Panc1 (cell line): ENCODE measurements at regions not wholly inside any gene's neighbourhood (a gene's known extent, or its start where the extent isn't known, plus 50 kb on each side); places are given as distances from the start of the nearest gene placed in this dataset.

Experiments
- ATAC-seq: fragments of 200-7000 bp; cut with Tn5 transposase; 2 replicates; pipeline ENCODE4 v1.9.1; 2020; ENCODE audit warnings: mild to moderate bottlenecking, moderate library complexity
- BruUV-seq: library from RNA; stranded (reverse); fragments of 400-500 nt; replicated peaks from 2 replicates; lab custom pipeline; 2021; lab: Mats Ljungman, UMichigan
- CTCF ChIA-PET: fragments of 300-600 bp; sonication (Branson Sonifier 250); formaldehyde crosslinking; loops from one replicate; lab custom pipeline; 2022; ENCODE audit warnings: antibody characterized with exemption; lab: Charles Lee
- POLR2A ChIA-PET: fragments of 300-600 bp; sonication (Branson Sonifier 250); formaldehyde crosslinking; loops from one replicate; lab custom pipeline; 2022; ENCODE audit warnings: antibody characterized with exemption; lab: Charles Lee
- DNase-seq: peaks from one replicate; pipeline ENCODE4 v3.0.0-alpha.2; 2010; ENCODE audit warnings: low read depth, low spot score
- H3K27ac ChIP-seq: 2 replicates; pipeline ENCODE4 v1.5.1; 2011; ENCODE audit warnings: mild to moderate bottlenecking, low read length, inconsistent platforms
- H3K27me3 ChIP-seq: fragments of 200-500 bp; sonication (Bioruptor generic); 2 replicates; pipeline ENCODE4 v1.6.0; 2014; ENCODE audit warnings: low read length, inconsistent platforms; ENCODE audit not compliant: control insufficient read depth, insufficient read depth
- H3K36me3 ChIP-seq: fragments of 200-500 bp; sonication (Bioruptor generic); 2 replicates; pipeline ENCODE4 v1.5.1; 2014; ENCODE audit warnings: inconsistent platforms, mild to moderate bottlenecking, low read length, moderate library complexity; ENCODE audit not compliant: control insufficient read depth, insufficient read depth
- H3K4me1 ChIP-seq: 2 replicates; pipeline ENCODE4 v1.5.1; 2011; ENCODE audit warnings: inconsistent platforms, mild to moderate bottlenecking, low read length, moderate library complexity; ENCODE audit not compliant: control insufficient read depth, insufficient read depth
- H3K4me3 ChIP-seq, 2 experiments: 2 replicates each; pipeline ENCODE4 v1.5.1; 2011 to 2012; ENCODE audit warnings: low read depth in 2 of 2, low read length in 2 of 2, mild to moderate bottlenecking in 2 of 2, inconsistent platforms in 1 of 2, moderate library complexity in 1 of 2
- H3K9me3 ChIP-seq: fragments of 200-500 bp; sonication (Bioruptor generic); 2 replicates; pipeline ENCODE4 v1.5.1; 2014; ENCODE audit warnings: low read depth, mild to moderate bottlenecking, inconsistent platforms, low read length, moderate library complexity; ENCODE audit not compliant: control insufficient read depth, insufficient read depth
- POLR2AphosphoS5 ChIP-seq: IDR thresholded peaks from 2 replicates; pipeline ENCODE4 v1.6.1; 2012; ENCODE audit warnings: mild to moderate bottlenecking, low read depth, low read length, moderate library complexity
- SIN3A ChIP-seq: IDR thresholded peaks from 2 replicates; pipeline ENCODE4 v1.6.1; 2012; ENCODE audit warnings: low read depth, mild to moderate bottlenecking, low read length, moderate library complexity, borderline replicate concordance; ENCODE audit not compliant: insufficient read depth
- TCF7L2 ChIP-seq: IDR thresholded peaks from 2 replicates; pipeline ENCODE4 v1.6.1; 2011; ENCODE audit warnings: mild to moderate bottlenecking, low read depth, low read length, inconsistent platforms
- in situ Hi-C: cut with HindIII; loops from 2 replicates; pipeline ENCODE4 v1.10.0; 2016; ENCODE audit warnings: low sequenced_read_pairs, low pct_unique_long_range_greater_than_20kb
- intact Hi-C: fragments of 100-400 bp; cut with micrococcal nuclease; formaldehyde crosslinking; loops from one replicate; pipeline ENCODE4 v1.10.0; 2022; ENCODE audit not compliant: unreplicated experiment
- TF ChIP-seq, protein P1 (sequence below), 2 experiments: IDR thresholded peaks; 2 replicates each; pipeline ENCODE4 v1.6.1; 2011 to 2012; ENCODE audit warnings: low read depth in 2 of 2, control low read depth in 1 of 2, low read length in 1 of 2, mild to moderate bottlenecking in 1 of 2, moderate library complexity in 1 of 2; ENCODE audit not compliant: insufficient read depth in 1 of 2
- TF ChIP-seq, protein P2 (sequence below): fragments of 450-650 bp; IDR thresholded peaks from 2 replicates; pipeline ENCODE4 v1.5.1; 2017; ENCODE audit warnings: mild to moderate bottlenecking

DNA sequence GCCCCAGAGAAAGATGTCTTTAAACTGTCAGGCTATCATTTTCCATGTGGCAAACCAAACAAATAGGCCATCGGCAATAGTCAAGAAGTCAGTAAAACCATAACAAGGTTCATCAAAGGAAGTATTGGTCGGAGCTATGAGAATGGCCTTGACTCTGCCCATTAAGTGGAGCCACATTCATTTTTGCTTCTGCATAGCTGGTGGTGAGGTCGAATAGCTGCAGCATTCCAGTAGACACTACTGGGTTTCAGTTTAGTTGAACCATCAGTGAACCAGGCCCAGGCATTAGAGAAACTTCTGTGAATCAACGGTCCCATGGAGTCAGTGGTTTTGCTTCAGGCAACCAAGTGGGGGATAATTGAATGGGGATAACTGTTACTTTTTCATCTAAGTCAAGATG is 92.0 kb upstream of the MED14 start:
- ChIA-PET POLR2A (no interaction called here), CTCF (no interaction called here)
- TF ChIP-seq POLR2AphosphoS5 = no peak
- no peak for TF ChIP-seq TCF7L2
- TF ChIP-seq, protein P1, sequence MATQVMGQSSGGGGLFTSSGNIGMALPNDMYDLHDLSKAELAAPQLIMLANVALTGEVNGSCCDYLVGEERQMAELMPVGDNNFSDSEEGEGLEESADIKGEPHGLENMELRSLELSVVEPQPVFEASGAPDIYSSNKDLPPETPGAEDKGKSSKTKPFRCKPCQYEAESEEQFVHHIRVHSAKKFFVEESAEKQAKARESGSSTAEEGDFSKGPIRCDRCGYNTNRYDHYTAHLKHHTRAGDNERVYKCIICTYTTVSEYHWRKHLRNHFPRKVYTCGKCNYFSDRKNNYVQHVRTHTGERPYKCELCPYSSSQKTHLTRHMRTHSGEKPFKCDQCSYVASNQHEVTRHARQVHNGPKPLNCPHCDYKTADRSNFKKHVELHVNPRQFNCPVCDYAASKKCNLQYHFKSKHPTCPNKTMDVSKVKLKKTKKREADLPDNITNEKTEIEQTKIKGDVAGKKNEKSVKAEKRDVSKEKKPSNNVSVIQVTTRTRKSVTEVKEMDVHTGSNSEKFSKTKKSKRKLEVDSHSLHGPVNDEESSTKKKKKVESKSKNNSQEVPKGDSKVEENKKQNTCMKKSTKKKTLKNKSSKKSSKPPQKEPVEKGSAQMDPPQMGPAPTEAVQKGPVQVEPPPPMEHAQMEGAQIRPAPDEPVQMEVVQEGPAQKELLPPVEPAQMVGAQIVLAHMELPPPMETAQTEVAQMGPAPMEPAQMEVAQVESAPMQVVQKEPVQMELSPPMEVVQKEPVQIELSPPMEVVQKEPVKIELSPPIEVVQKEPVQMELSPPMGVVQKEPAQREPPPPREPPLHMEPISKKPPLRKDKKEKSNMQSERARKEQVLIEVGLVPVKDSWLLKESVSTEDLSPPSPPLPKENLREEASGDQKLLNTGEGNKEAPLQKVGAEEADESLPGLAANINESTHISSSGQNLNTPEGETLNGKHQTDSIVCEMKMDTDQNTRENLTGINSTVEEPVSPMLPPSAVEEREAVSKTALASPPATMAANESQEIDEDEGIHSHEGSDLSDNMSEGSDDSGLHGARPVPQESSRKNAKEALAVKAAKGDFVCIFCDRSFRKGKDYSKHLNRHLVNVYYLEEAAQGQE (IDR thresholded peaks at IDR 0.05; ENCODE audit: insufficient read depth in 1 of 2, low read depth in 2 of 2, low read length in 1 of 2) = no peak
- TF ChIP-seq SIN3A = no peak
- TF ChIP-seq, protein P2, sequence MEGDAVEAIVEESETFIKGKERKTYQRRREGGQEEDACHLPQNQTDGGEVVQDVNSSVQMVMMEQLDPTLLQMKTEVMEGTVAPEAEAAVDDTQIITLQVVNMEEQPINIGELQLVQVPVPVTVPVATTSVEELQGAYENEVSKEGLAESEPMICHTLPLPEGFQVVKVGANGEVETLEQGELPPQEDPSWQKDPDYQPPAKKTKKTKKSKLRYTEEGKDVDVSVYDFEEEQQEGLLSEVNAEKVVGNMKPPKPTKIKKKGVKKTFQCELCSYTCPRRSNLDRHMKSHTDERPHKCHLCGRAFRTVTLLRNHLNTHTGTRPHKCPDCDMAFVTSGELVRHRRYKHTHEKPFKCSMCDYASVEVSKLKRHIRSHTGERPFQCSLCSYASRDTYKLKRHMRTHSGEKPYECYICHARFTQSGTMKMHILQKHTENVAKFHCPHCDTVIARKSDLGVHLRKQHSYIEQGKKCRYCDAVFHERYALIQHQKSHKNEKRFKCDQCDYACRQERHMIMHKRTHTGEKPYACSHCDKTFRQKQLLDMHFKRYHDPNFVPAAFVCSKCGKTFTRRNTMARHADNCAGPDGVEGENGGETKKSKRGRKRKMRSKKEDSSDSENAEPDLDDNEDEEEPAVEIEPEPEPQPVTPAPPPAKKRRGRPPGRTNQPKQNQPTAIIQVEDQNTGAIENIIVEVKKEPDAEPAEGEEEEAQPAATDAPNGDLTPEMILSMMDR = no peak
- BruUV-seq = no TSS peak
- no peaks in the 10 kb centered on the region for H3K36me3 ChIP-seq
- H3K4me1 ChIP-seq = no peaks in the 10 kb centered on the region
- in situ Hi-C loops = no loop called here
- DNase-seq (no peak), ATAC-seq (no peak)
- H3K9me3 ChIP-seq = no peaks in the 10 kb centered on the region
- H3K27me3 ChIP-seq = no peaks in the 10 kb centered on the region
- intact Hi-C loops = no loop called here
- H3K4me3 ChIP-seq = no peak overlapping the region
- H3K27ac ChIP-seq = no peak overlapping the region

DNA sequence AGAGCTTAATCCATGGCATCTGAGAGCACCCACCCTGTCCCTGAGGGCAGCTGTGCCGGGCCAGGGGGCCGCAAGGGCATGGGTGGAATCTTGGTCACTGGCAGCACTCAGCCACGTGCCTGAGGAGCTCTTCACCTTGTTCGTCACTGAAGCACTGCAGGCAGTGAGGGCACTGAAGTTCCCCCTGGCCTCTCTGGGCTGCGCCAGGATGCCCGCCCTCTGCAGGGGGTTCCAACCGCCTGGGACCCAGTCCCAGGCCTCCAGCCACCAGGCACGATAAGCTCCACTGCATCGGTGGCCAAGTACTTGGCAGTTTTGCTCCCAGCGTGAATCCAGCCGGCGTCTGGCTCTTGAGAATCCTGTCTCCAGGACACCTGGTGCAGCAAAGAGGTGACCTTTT is 96.4 kb upstream of the MED14 start:
- DNase-seq = no peak
- H3K9me3 ChIP-seq = no peaks in the 10 kb centered on the region
- no TSS peak for BruUV-seq
- no peaks in the 10 kb centered on the region for H3K36me3 ChIP-seq
- ATAC-seq = no peak
- intact Hi-C loops = no loop called here
- H3K27ac ChIP-seq = no peak overlapping the region
- no peaks in the 10 kb centered on the region for H3K4me1 ChIP-seq
- in situ Hi-C loops = no loop called here
- H3K27me3 ChIP-seq = no peaks in the 10 kb centered on the region
- ChIA-PET CTCF (no interaction called here), POLR2A (no interaction called here)
- no peak overlapping the region for H3K4me3 ChIP-seq
- TF ChIP-seq POLR2AphosphoS5 (no peak), SIN3A (no peak), TCF7L2 (no peak)
- TF ChIP-seq, protein P2 = no peak
- TF ChIP-seq, protein P1 (IDR thresholded peaks at IDR 0.05; ENCODE audit: insufficient read depth in 1 of 2, low read depth in 2 of 2, low read length in 1 of 2) = no peak
